ENCODE measurements at regions not wholly inside any gene's neighbourhood (a gene's known extent, or its start where the extent isn't known, plus 50 kb on each side); places are given as distances from the start of the nearest gene placed in this dataset.

- no peaks in the 10 kb centered on the region for H3K4me1 ChIP-seq (ENCODE audit: insufficient read depth, low read length)
- no peaks in the 10 kb centered on the region for H3K36me3 ChIP-seq (ENCODE audit: insufficient read depth, low read length)
- no peak overlapping the region for H3K9ac ChIP-seq (ENCODE audit: low read length)
- no peaks in the 10 kb centered on the region for H3K9me3 ChIP-seq (ENCODE audit: low read length)
- no peak overlapping the region for H3K27ac ChIP-seq (ENCODE audit: low read depth, low read length)
- no peak overlapping the region for H3K4me3 ChIP-seq (ENCODE audit: low read depth in 1 of 2, low read length in 2 of 2)
- H3K27me3 ChIP-seq (ENCODE audit: control insufficient read depth in 1 of 2, insufficient read depth in 2 of 2, low read length in 2 of 2) = no peaks in the 10 kb centered on the region
Observed at GRCh38 chr1:25148673-25149300, 83.5 kb downstream of the SYF2 start.

GRCh38 chr1:25146451-25146855 lies 85.8 kb downstream of the SYF2 start:
- Histone ChIP-seq H3K27me3 (ENCODE audit: control insufficient read depth in 1 of 2, insufficient read depth in 2 of 2, low read length in 2 of 2) (no peaks in the 10 kb centered on the region), H3K4me1 (ENCODE audit: insufficient read depth, low read length) (no peaks in the 10 kb centered on the region), H3K9ac (ENCODE audit: low read length) (no peak overlapping the region), H3K9me3 (ENCODE audit: low read length) (no peaks in the 10 kb centered on the region), H3K4me3 (ENCODE audit: low read depth in 1 of 2, low read length in 2 of 2) (no peak overlapping the region), H3K36me3 (ENCODE audit: insufficient read depth, low read length) (no peaks in the 10 kb centered on the region), H3K27ac (ENCODE audit: low read depth, low read length) (no peak overlapping the region)

- Histone ChIP-seq H3K27ac (ENCODE audit: low read depth, low read length) (no peak overlapping the region), H3K4me3 (ENCODE audit: low read depth in 1 of 2, low read length in 2 of 2) (no peak overlapping the region), H3K27me3 (ENCODE audit: control insufficient read depth in 1 of 2, insufficient read depth in 2 of 2, low read length in 2 of 2) (no peaks in the 10 kb centered on the region), H3K9ac (ENCODE audit: low read length) (no peak overlapping the region), H3K9me3 (ENCODE audit: low read length) (no peaks in the 10 kb centered on the region), H3K36me3 (ENCODE audit: insufficient read depth, low read length) (no peaks in the 10 kb centered on the region), H3K4me1 (ENCODE audit: insufficient read depth, low read length) (no peaks in the 10 kb centered on the region)
Observed at GRCh38 chr1:25145775-25146393, 86.4 kb downstream of the SYF2 start.

GRCh38 chr1:25140073-25140797 lies 92.1 kb downstream of the SYF2 start:
- H3K27me3 ChIP-seq (ENCODE audit: control insufficient read depth in 1 of 2, insufficient read depth in 2 of 2, low read length in 2 of 2) = no peaks in the 10 kb centered on the region
- no peaks in the 10 kb centered on the region for H3K36me3 ChIP-seq (ENCODE audit: insufficient read depth, low read length)

GRCh38 chr1:25137521-25138395 lies 94.5 kb downstream of the SYF2 start:
- no peaks in the 10 kb centered on the region for H3K9me3 ChIP-seq (ENCODE audit: low read length)
- H3K9ac ChIP-seq (ENCODE audit: low read length) = no peak overlapping the region
- H3K4me3 ChIP-seq (ENCODE audit: low read depth in 1 of 2, low read length in 2 of 2) = no peak overlapping the region
- no peaks in the 10 kb centered on the region for H3K36me3 ChIP-seq (ENCODE audit: insufficient read depth, low read length)
- H3K4me1 ChIP-seq (ENCODE audit: insufficient read depth, low read length) = no peaks in the 10 kb centered on the region
- no peaks in the 10 kb centered on the region for H3K27me3 ChIP-seq (ENCODE audit: control insufficient read depth in 1 of 2, insufficient read depth in 2 of 2, low read length in 2 of 2)
- no peak overlapping the region for H3K27ac ChIP-seq (ENCODE audit: low read depth, low read length)

More at GRCh38 chr1:25140073-25140797, 92.1 kb downstream of the SYF2 start:
- Histone ChIP-seq H3K9ac (ENCODE audit: low read length) (no peak overlapping the region), H3K27ac (ENCODE audit: low read depth, low read length) (no peak overlapping the region), H3K9me3 (ENCODE audit: low read length) (no peaks in the 10 kb centered on the region), H3K4me3 (ENCODE audit: low read depth in 1 of 2, low read length in 2 of 2) (no peak overlapping the region), H3K4me1 (ENCODE audit: insufficient read depth, low read length) (no peaks in the 10 kb centered on the region)

- Histone ChIP-seq H3K4me3 (ENCODE audit: low read depth in 1 of 2, low read length in 2 of 2) (no peak overlapping the region), H3K36me3 (ENCODE audit: insufficient read depth, low read length) (no peaks in the 10 kb centered on the region), H3K4me1 (ENCODE audit: insufficient read depth, low read length) (no peaks in the 10 kb centered on the region), H3K9ac (ENCODE audit: low read length) (no peak overlapping the region), H3K9me3 (ENCODE audit: low read length) (no peaks in the 10 kb centered on the region), H3K27me3 (ENCODE audit: control insufficient read depth in 1 of 2, insufficient read depth in 2 of 2, low read length in 2 of 2) (no peaks in the 10 kb centered on the region), H3K27ac (ENCODE audit: low read depth, low read length) (no peak overlapping the region)
Observed at GRCh38 chr1:25137106-25137505, 95.2 kb downstream of the SYF2 start.

GRCh38 chr1:25135909-25136308 lies 96.4 kb downstream of the SYF2 start:
- H3K4me3 ChIP-seq (ENCODE audit: low read depth in 1 of 2, low read length in 2 of 2) = no peak overlapping the region
- H3K27me3 ChIP-seq (ENCODE audit: control insufficient read depth in 1 of 2, insufficient read depth in 2 of 2, low read length in 2 of 2) = no peaks in the 10 kb centered on the region
- no peak overlapping the region for H3K9ac ChIP-seq (ENCODE audit: low read length)
- H3K9me3 ChIP-seq (ENCODE audit: low read length) = no peaks in the 10 kb centered on the region
- H3K36me3 ChIP-seq (ENCODE audit: insufficient read depth, low read length) = no peaks in the 10 kb centered on the region
- no peak overlapping the region for H3K27ac ChIP-seq (ENCODE audit: low read depth, low read length)
- H3K4me1 ChIP-seq (ENCODE audit: insufficient read depth, low read length) = no peaks in the 10 kb centered on the region

GRCh38 chr1:25134801-25135461 lies 97.4 kb downstream of the SYF2 start:
- no peaks in the 10 kb centered on the region for H3K36me3 ChIP-seq (ENCODE audit: insufficient read depth, low read length)
- no peak overlapping the region for H3K27ac ChIP-seq (ENCODE audit: low read depth, low read length)
- H3K4me3 ChIP-seq (ENCODE audit: low read depth in 1 of 2, low read length in 2 of 2) = no peak overlapping the region

GRCh38 chr1:25134307-25134706 lies 98.0 kb downstream of the SYF2 start:
- no peak overlapping the region for H3K4me3 ChIP-seq (ENCODE audit: low read depth in 1 of 2, low read length in 2 of 2)
- H3K9me3 ChIP-seq (ENCODE audit: low read length) = no peaks in the 10 kb centered on the region
- H3K9ac ChIP-seq (ENCODE audit: low read length) = no peak overlapping the region
- H3K27ac ChIP-seq (ENCODE audit: low read depth, low read length) = no peak overlapping the region
- no peaks in the 10 kb centered on the region for H3K27me3 ChIP-seq (ENCODE audit: control insufficient read depth in 1 of 2, insufficient read depth in 2 of 2, low read length in 2 of 2)
- H3K36me3 ChIP-seq (ENCODE audit: insufficient read depth, low read length) = no peaks in the 10 kb centered on the region
- no peaks in the 10 kb centered on the region for H3K4me1 ChIP-seq (ENCODE audit: insufficient read depth, low read length)

More at GRCh38 chr1:25134801-25135461, 97.4 kb downstream of the SYF2 start:
- Histone ChIP-seq H3K9ac (ENCODE audit: low read length) (no peak overlapping the region), H3K4me1 (ENCODE audit: insufficient read depth, low read length) (no peaks in the 10 kb centered on the region), H3K27me3 (ENCODE audit: control insufficient read depth in 1 of 2, insufficient read depth in 2 of 2, low read length in 2 of 2) (no peaks in the 10 kb centered on the region), H3K9me3 (ENCODE audit: low read length) (no peaks in the 10 kb centered on the region)

GRCh38 chr1:25131794-25132193 lies 100.5 kb downstream of the SYF2 start:
- Histone ChIP-seq H3K4me3 (ENCODE audit: low read depth in 1 of 2, low read length in 2 of 2) (no peak overlapping the region), H3K9me3 (ENCODE audit: low read length) (no peaks in the 10 kb centered on the region)

GRCh38 chr1:25130895-25131294 lies 101.4 kb downstream of the SYF2 start:
- no peaks in the 10 kb centered on the region for H3K4me1 ChIP-seq (ENCODE audit: insufficient read depth, low read length)
- H3K27ac ChIP-seq (ENCODE audit: low read depth, low read length) = no peak overlapping the region
- no peaks in the 10 kb centered on the region for H3K27me3 ChIP-seq (ENCODE audit: control insufficient read depth in 1 of 2, insufficient read depth in 2 of 2, low read length in 2 of 2)
- H3K9ac ChIP-seq (ENCODE audit: low read length) = no peak overlapping the region
- H3K9me3 ChIP-seq (ENCODE audit: low read length) = no peaks in the 10 kb centered on the region
- no peak overlapping the region for H3K4me3 ChIP-seq (ENCODE audit: low read depth in 1 of 2, low read length in 2 of 2)
- H3K36me3 ChIP-seq (ENCODE audit: insufficient read depth, low read length) = no peaks in the 10 kb centered on the region

More at GRCh38 chr1:25131794-25132193, 100.5 kb downstream of the SYF2 start:
- Histone ChIP-seq H3K9ac (ENCODE audit: low read length) (no peak overlapping the region), H3K4me1 (ENCODE audit: insufficient read depth, low read length) (no peaks in the 10 kb centered on the region), H3K27me3 (ENCODE audit: control insufficient read depth in 1 of 2, insufficient read depth in 2 of 2, low read length in 2 of 2) (no peaks in the 10 kb centered on the region), H3K27ac (ENCODE audit: low read depth, low read length) (no peak overlapping the region), H3K36me3 (ENCODE audit: insufficient read depth, low read length) (no peaks in the 10 kb centered on the region)
